Hepatic stellate cell (primary cell): ENCODE measurements at regions not wholly inside any gene's neighbourhood (a gene's known extent, or its start where the extent isn't known, plus 50 kb on each side); places are given as distances from the start of the nearest gene placed in this dataset.
A peak's percentile ranks its signal among the peaks of the same experiment; 100 is the strongest.

Experiments
- DNase-seq: peaks from one replicate; pipeline ENCODE4 v3.0.0; 2011; ENCODE audit warnings: low spot score

GRCh38 chr15:66832664-66833063, 130.6 kb downstream of the SMAD6 start:
- DNase-seq = no peak

- no peak for DNase-seq
Observed at GRCh38 chr15:66833371-66833770, 131.3 kb downstream of the SMAD6 start.

GRCh38 chr15:66833803-66834202, 131.8 kb downstream of the SMAD6 start:
- DNase-seq = no peak

GRCh38 chr15:66834881-66835878, 133.1 kb downstream of the SMAD6 start:
- no peak for DNase-seq

GRCh38 chr15:66836231-66837030, 134.4 kb downstream of the SMAD6 start:
- DNase-seq = no peak

- no peak for DNase-seq
Observed at GRCh38 chr15:66838202-66838601, 136.2 kb downstream of the SMAD6 start.

- DNase-seq = peak; percentile 71
Observed at GRCh38 chr15:66838671-66839239, 136.7 kb downstream of the SMAD6 start.

GRCh38 chr15:66839506-66840112, 137.6 kb downstream of the SMAD6 start:
- DNase-seq = no peak

- no peak for DNase-seq
Observed at GRCh38 chr15:66840615-66841390, 138.8 kb downstream of the SMAD6 start.

- DNase-seq = peak; percentile 94
Observed at GRCh38 chr15:66841953-66842681, 140.1 kb downstream of the SMAD6 start.

GRCh38 chr15:66842710-66843441, 140.8 kb downstream of the SMAD6 start:
- DNase-seq = peak; percentile 86

- no peak for DNase-seq
Observed at GRCh38 chr15:66843581-66843980, 141.5 kb downstream of the SMAD6 start.

- no peak for DNase-seq
Observed at GRCh38 chr15:66844041-66844746, 142.2 kb downstream of the SMAD6 start.

- no peak for DNase-seq
Observed at GRCh38 chr15:66844747-66845145, 142.7 kb downstream of the SMAD6 start.

GRCh38 chr15:66845266-66845785, 143.3 kb downstream of the SMAD6 start:
- no peak for DNase-seq

- DNase-seq = no peak
Observed at GRCh38 chr15:66846031-66846430, 144.0 kb downstream of the SMAD6 start.

GRCh38 chr15:66846811-66847210, 144.8 kb downstream of the SMAD6 start:
- no peak for DNase-seq

- DNase-seq = no peak
Observed at GRCh38 chr15:66847565-66847991, 145.5 kb downstream of the SMAD6 start.

- no peak for DNase-seq
Observed at GRCh38 chr15:66848116-66848515, 146.1 kb downstream of the SMAD6 start.
